K562 (cell line): ENCODE measurements at regions not wholly inside any gene's neighbourhood (a gene's known extent, or its start where the extent isn't known, plus 50 kb on each side); places are given as distances from the start of the nearest gene placed in this dataset.

Experiments
- ATAC-seq: fragments of 200-7000 bp; cut with Tn5 transposase; 3 replicates; pipeline ENCODE4 v1.9.1; 2020; ENCODE audit warnings: moderate library complexity
- BruUV-seq: library from RNA; stranded (reverse); fragments of 400-500 nt; replicated peaks from 2 replicates; lab custom pipeline; 2021; lab: Mats Ljungman, UMichigan
- CTCF ChIA-PET: fragments of 300-600 bp; formaldehyde crosslinking; extraction: SDS; loops from one replicate; lab custom pipeline; 2021; ENCODE audit warnings: low intra/inter-chr PET ratio; lab: Yijun Ruan, JAX
- POLR2A ChIA-PET: fragments of 300-600, 350-650 bp; sonication (Branson Sonifier 250); formaldehyde crosslinking; extraction: SDS; loops from one replicate; lab custom pipeline; 2021; ENCODE audit warnings: antibody characterized with exemption, inconsistent platforms; lab: Yijun Ruan, JAX
- DNase-seq, 4 experiments: peaks; one replicate each; pipeline versions ENCODE4 v3.0.0 to v3.0.0-alpha.2; 2011 to 2018; ENCODE audit warnings: low spot score in 3 of 4, mixed read lengths in 3 of 4; ENCODE audit errors: extremely low read depth in 1 of 4
- FAIRE-seq: peaks from 2 replicates; lab custom pipeline; 2011; peaks lifted over from hg19 to GRCh38; lab: Jason Lieb, UNC
- H2AFZ ChIP-seq: 2 replicates; pipeline ENCODE4 v1.6.0; 2011; ENCODE audit warnings: low read depth, low read length, control low read depth, inconsistent platforms
- H3K27ac ChIP-seq: fragments of 200-600 bp; 3 replicates; pipeline ENCODE4 v1.8.0; 2011; ENCODE audit warnings: low read depth, mild to moderate bottlenecking, control low read depth, inconsistent platforms, low read length, moderate library complexity, mixed read lengths; ENCODE audit errors: extremely low read depth
- H3K27me3 ChIP-seq, 2 experiments: fragments of 300-600 bp in 1 of 2; 2 replicates in 1 of 2; 3 replicates in 1 of 2; pipeline versions ENCODE4 v1.6.0 to v1.8.0; 2011; ENCODE audit warnings: inconsistent platforms in 2 of 2, low read length in 2 of 2, mild to moderate bottlenecking in 1 of 2, mixed read lengths in 1 of 2, moderate library complexity in 1 of 2; ENCODE audit not compliant: control insufficient read depth in 2 of 2, insufficient read depth in 2 of 2
- H3K36me3 ChIP-seq: fragments of 300-600 bp; 3 replicates; pipeline ENCODE4 v1.8.0; 2011; ENCODE audit warnings: mild to moderate bottlenecking, low read length, inconsistent platforms; ENCODE audit not compliant: control insufficient read depth, insufficient read depth
- H3K4me1 ChIP-seq, 2 experiments: fragments of 200-600 bp in 1 of 2; replicated peaks in 1 of 2; 2 replicates in 1 of 2; 3 replicates in 1 of 2; pipeline versions ENCODE4 v1.5.1 to v1.8.0; 2011; ENCODE audit warnings: inconsistent platforms in 2 of 2, low read length in 2 of 2, mild to moderate bottlenecking in 1 of 2, mixed read lengths in 1 of 2, moderate library complexity in 1 of 2; ENCODE audit not compliant: control insufficient read depth in 2 of 2, insufficient read depth in 2 of 2
- H3K4me2 ChIP-seq: 2 replicates; pipeline ENCODE4 v1.6.1; 2011; ENCODE audit warnings: low read length, control low read depth, inconsistent platforms, mixed read lengths; ENCODE audit not compliant: insufficient read depth
- H3K4me3 ChIP-seq: fragments of 200-600 bp; sonication (generic), shearing (Covaris generic); 2 replicates; pipeline ENCODE4 v1.5.1; 2016; ENCODE audit warnings: control low read depth, inconsistent platforms
- H3K79me2 ChIP-seq: fragments of 200-600 bp; 3 replicates; pipeline ENCODE4 v1.8.0; 2011; ENCODE audit warnings: low read length, inconsistent platforms; ENCODE audit not compliant: control insufficient read depth, insufficient read depth
- H3K9ac ChIP-seq, 2 experiments: 2 replicates each; pipeline versions ENCODE4 v1.6.0 to v1.6.1; 2011; ENCODE audit warnings: low read depth in 2 of 2, low read length in 2 of 2, control low read depth in 1 of 2, inconsistent platforms in 1 of 2, mild to moderate bottlenecking in 1 of 2, mixed read lengths in 1 of 2; ENCODE audit not compliant: insufficient read depth in 1 of 2
- H3K9me1 ChIP-seq: one replicate; pipeline ENCODE4 v1.6.0; 2011; ENCODE audit warnings: inconsistent platforms, mild to moderate bottlenecking, low read length, moderate library complexity; ENCODE audit not compliant: control insufficient read depth, insufficient read depth
- H3K9me3 ChIP-seq: replicated peaks from 2 replicates; pipeline ENCODE4 v1.5.1; 2011; ENCODE audit warnings: low read depth, low read length, inconsistent platforms; ENCODE audit not compliant: control insufficient read depth, insufficient read depth
- H4K20me1 ChIP-seq: replicated peaks from 2 replicates; pipeline ENCODE4 v1.6.1; 2011; ENCODE audit warnings: low read length, inconsistent platforms, mixed read lengths; ENCODE audit not compliant: control insufficient read depth, insufficient read depth
- CBFB ChIP-seq: sonication (generic); formaldehyde crosslinking; IDR thresholded peaks from 2 replicates; pipeline ENCODE4 v1.4.0; 2020; ENCODE audit warnings: mild to moderate bottlenecking, missing genetic modification reagents
- CTBP1 ChIP-seq: fragments of 450-650 bp; IDR thresholded peaks from 2 replicates; pipeline ENCODE4 v1.6.1; 2016; ENCODE audit warnings: borderline replicate concordance
- DDX20 ChIP-seq: fragments of 450-650 bp; IDR thresholded peaks from 2 replicates; pipeline ENCODE4 v1.6.1; 2016; ENCODE audit warnings: missing genetic modification characterization, low read depth, mild to moderate bottlenecking, missing compliant biosample characterization, moderate library complexity
- GMEB1 ChIP-seq: fragments of 250-450 bp; sonication (Bioruptor Pico); IDR thresholded peaks from 2 replicates; pipeline ENCODE4 v1.4.0; 2020; ENCODE audit warnings: mild to moderate bottlenecking
- KAT7 ChIP-seq: sonication (generic); formaldehyde crosslinking; IDR thresholded peaks from 2 replicates; pipeline ENCODE4 v1.8.0; 2022; ENCODE audit warnings: missing genetic modification reagents, mild to moderate bottlenecking, borderline replicate concordance
- KLF16 ChIP-seq: IDR thresholded peaks from 2 replicates; pipeline ENCODE4 v1.6.1; 2016; ENCODE audit warnings: antibody characterized with exemption
- MEF2A ChIP-seq: IDR thresholded peaks from 2 replicates; pipeline ENCODE4 v1.6.1; 2011; ENCODE audit warnings: low read depth, mild to moderate bottlenecking, low read length, moderate library complexity; ENCODE audit not compliant: control insufficient read depth
- MTF1 ChIP-seq: fragments of 250-450 bp; sonication (Bioruptor Pico); IDR thresholded peaks from 2 replicates; pipeline ENCODE4 v1.9.0; 2021; ENCODE audit warnings: moderate library complexity, mild to moderate bottlenecking, inconsistent platforms, borderline replicate concordance
- TSHZ1 ChIP-seq: fragments of 250-450 bp; sonication (Bioruptor Pico); IDR thresholded peaks from 2 replicates; pipeline ENCODE4 v1.4.0; 2020; ENCODE audit warnings: mild to moderate bottlenecking, moderate library complexity
- ZKSCAN8 ChIP-seq: fragments of 200-800 bp; sonication (Bioruptor generic); IDR thresholded peaks from 2 replicates; pipeline ENCODE4 v1.6.1; 2016; ENCODE audit warnings: missing genetic modification characterization, missing compliant biosample characterization
- ZNF324 ChIP-seq: fragments of 250-450 bp; sonication (Bioruptor Pico); IDR thresholded peaks from 2 replicates; pipeline ENCODE4 v1.4.0; 2020; ENCODE audit warnings: mild to moderate bottlenecking
- ZNF586 ChIP-seq: fragments of 450-650 bp; formaldehyde crosslinking; conservative IDR thresholded peaks from 2 replicates; pipeline ENCODE4 v1.4.0; 2020; ENCODE audit warnings: mild to moderate bottlenecking, moderate library complexity
- ZNF707 ChIP-seq: fragments of 250-450 bp; sonication (Bioruptor Pico); conservative IDR thresholded peaks from 2 replicates; pipeline ENCODE4 v1.8.0; 2022; ENCODE audit warnings: inconsistent platforms, mild to moderate bottlenecking, moderate library complexity
- WGBS: fragments of 100-300 bp; shearing (Covaris generic); methylation state at CpG from one replicate; pipeline ENCODE4 v1.1.6; 2016; ENCODE audit warnings: low coverage, mixed read lengths; ENCODE audit not compliant: insufficient coverage; ENCODE audit errors: missing lambda C conversion rate; 5-methylcytosine and 5-hydroxymethylcytosine counted together
- in situ Hi-C: fragments of 300-500 bp; cut with MboI; formaldehyde crosslinking; loops from 4 replicates; pipeline ENCODE4 v1.15.0; 2018; ENCODE audit warnings: inconsistent platforms, mixed read lengths
- intact Hi-C: fragments of 100-400 bp; cut with micrococcal nuclease; formaldehyde crosslinking; loops from 2 replicates; pipeline ENCODE4 v1.14.2; 2022

GRCh38 chr5:38776149-38776896 is 69.5 kb upstream of the OSMR start (continued):
- TF ChIP-seq GMEB1 (no peak), KLF16 (no peak)

- Histone ChIP-seq H3K27me3 (0 out of 5 replicates have a peak, but pooled peaks cover 0 to 2% of the 10 kb centered on the region in 2 experiments), H3K4me3 (no peak overlapping the region), H3K9me3 (no peaks in the 10 kb centered on the region), H3K79me2 (no peaks in the 10 kb centered on the region), H3K27ac (no peak overlapping the region), H3K4me1 (no peaks in the 10 kb centered on the region), H2AFZ (no peak overlapping the region), H3K4me2 (no peak overlapping the region), H3K9ac (no peak overlapping the region), H4K20me1 (no peaks in the 10 kb centered on the region)
- ATAC-seq (no peak), FAIRE-seq (no peak), DNase-seq (no peak)
- BruUV-seq: no TSS peak
- intact Hi-C loops (no loop called here), in situ Hi-C loops (no loop called here)
- 0% methylated on average over 2 of the region's 2 CpGs for WGBS
- ChIA-PET POLR2A (no interaction called here), CTCF (no interaction called here)
- TF ChIP-seq MTF1 (CRISPR knock-in tag) (no peak), KAT7 (no peak), MEF2A (no peak), DDX20 (tag) (no peak), CTBP1 (no peak), ZNF586 (CRISPR knock-in tag) (no peak), CBFB (no peak), ZNF707 (no peak), TSHZ1 (CRISPR knock-in tag) (no peak), ZNF324 (CRISPR knock-in tag) (no peak), ZKSCAN8 (CRISPR knock-in tag) (no peak)
- TF ChIP-seq, all 486 proteins: peak for 0
- Histone ChIP-seq H3K36me3 (no peaks in the 10 kb centered on the region), H3K9me1 (no peaks in the 10 kb centered on the region)
These were observed 68.7 kb upstream of the OSMR start for GRCh38 chr5:38777111-38777510.
